NCI-H1694 (cell line): ENCODE measurements at regions not wholly inside any gene's neighbourhood (a gene's known extent, or its start where the extent isn't known, plus 50 kb on each side); places are given as distances from the start of the nearest gene placed in this dataset.

Source experiments
- DNase-seq: peaks from one replicate; lab custom pipeline; 2025; lab: John Stamatoyannopoulos, UW

- no peak for DNase-seq
Observed at GRCh38 chr1:58911841-58912499, 128.1 kb upstream of the JUN start.

DNA sequence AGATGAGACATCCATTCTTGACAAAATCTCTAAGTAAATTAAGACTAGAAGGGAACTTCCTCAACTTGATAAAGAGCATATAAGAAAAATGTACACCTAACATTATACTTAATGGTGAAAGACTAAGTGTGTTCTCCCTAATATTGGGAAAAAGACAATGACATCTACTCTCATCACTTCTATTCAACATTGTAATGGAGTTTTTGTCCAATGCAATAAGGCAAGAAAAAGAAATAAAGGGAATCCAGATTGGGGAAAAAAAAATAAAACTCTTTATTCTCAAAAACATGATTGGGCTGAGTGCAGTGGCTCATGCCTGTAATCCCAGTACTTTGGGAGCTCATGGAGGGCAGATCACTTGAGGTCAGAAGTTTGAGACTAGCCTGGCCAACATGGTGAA lies 131.1 kb upstream of the JUN start:
- DNase-seq, result no peak

DNA sequence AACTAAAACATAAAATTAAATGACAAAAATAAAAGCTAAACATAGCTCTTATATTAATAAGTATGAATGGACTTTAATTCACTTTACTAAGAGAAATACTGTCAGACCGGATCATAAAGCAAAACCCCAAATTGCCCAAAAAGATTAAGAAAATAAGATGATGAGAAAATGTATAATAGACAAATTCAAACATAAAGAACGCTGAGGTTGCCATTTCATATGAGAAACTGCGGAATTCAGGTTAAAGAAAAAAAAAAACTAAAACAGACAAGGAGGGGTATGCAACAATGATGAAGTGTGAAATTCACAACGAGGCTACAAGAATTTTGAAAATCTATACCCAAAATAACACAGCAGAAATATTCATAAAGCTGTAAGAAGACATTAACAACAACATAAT lies 133.6 kb upstream of the JUN start:
- no peak for DNase-seq

- DNase-seq, result no peak
Observed at GRCh38 chr1:58919226-58919958, 135.5 kb upstream of the JUN start.

DNA sequence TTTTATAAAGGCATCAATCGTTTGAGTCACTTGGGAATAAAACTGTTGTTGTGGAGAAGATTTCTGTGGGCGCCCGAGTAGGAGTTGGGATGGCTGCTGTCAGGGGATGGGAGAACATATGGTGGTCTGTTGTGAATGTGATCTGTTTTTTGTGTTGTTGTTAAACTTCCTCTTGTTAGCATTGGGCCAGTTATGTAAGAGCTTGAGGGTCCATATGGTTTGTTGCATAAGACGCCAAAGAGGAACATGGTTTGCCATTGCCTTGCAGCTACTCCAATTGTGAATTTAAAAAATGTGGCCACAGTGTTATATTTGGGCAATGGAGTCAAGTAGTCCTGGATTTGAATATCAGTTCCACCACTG lies 136.1 kb upstream of the JUN start:
- DNase-seq, result peak; percentile 60

GRCh38 chr1:58921342-58921741 lies 137.5 kb upstream of the JUN start:
- DNase-seq, result no peak

DNA sequence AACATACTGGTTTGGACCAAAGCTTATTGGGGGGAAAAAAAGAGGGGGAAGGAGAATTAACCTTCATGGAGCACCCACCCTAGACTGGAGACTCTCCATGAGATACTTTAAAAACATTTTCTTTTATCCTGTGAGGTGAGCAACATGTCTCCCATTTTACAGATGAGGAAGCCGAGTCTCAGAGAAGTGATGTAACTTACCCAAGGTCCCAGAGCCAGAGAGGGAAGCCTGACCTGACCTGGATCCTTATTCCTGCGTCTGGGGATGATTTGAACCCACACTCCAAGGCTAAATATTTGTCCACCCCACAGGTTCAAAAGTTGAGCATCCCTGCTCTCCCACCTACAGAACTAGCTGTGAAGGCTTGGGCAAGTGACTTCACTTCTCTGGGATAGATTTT lies 137.9 kb upstream of the JUN start:
- no peak for DNase-seq

GRCh38 chr1:58922302-58923089 lies 138.6 kb upstream of the JUN start:
- DNase-seq, result no peak

DNA sequence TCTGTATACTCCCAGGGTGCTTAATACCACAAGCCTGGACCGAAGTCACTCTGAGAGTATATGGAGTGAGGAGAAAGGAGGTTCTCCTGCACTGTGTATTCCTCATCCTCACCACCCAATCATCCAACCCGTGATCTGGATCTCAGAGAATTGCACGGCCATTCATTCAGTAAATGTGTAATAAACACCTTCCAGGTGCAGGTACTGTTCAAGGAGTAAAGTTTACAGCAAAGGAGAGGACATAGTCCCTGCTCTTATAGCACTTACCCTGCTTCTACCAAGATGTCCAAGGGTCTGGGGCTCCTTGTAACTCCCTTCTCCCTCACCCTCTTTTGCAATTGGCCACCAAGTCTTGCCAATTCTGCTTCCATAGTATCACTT lies 139.2 kb upstream of the JUN start:
- no peak for DNase-seq

DNA sequence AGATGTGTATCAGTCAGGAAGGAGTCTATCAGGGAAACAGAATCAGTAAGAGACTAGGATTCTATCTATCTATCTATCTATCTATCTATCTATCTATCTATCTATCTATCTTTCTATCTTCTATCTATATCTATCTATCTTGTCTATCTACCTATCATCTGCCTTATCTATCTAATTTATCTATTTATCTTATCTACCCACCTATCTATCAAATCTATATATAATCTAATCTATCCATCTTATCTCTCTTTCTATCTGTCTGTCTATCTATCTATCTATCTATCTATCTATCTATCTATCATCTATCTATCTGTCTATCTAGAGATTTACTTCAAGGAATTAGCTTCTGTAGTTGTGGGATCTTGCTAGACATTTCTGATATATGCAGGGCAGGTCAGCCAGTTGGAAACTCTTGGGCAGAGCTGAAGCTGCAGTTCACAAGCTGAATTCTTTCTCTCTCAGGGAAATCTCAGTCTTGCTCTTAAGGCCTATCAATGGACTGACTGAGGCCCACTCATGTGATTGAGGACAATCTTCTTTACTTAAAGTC lies 140.2 kb upstream of the JUN start:
- no peak for DNase-seq

GRCh38 chr1:58924821-58925220 lies 141.0 kb upstream of the JUN start:
- no peak for DNase-seq

GRCh38 chr1:58925247-58925646 lies 141.4 kb upstream of the JUN start:
- DNase-seq, result no peak

DNA sequence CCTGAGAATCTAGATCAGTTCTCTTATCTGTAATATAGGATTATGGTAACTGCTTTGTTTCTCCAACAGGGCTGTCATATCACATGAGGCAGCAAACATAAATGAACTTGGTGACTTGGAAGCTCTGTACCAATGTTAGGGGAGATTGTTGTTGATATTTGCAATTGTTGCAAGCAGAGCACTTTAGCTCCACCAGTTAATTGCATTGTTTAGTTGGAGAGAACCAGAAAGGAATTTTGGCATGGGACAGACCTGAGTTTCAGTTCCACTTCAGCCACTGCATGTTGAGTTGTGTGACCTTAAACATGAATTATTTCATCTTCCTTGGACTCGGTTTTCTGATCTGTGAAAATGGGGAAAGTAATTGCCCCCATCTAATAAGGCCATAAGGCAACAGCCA lies 142.3 kb upstream of the JUN start:
- DNase-seq, result no peak

GRCh38 chr1:58927041-58927721 lies 143.3 kb upstream of the JUN start:
- DNase-seq, result no peak

DNA sequence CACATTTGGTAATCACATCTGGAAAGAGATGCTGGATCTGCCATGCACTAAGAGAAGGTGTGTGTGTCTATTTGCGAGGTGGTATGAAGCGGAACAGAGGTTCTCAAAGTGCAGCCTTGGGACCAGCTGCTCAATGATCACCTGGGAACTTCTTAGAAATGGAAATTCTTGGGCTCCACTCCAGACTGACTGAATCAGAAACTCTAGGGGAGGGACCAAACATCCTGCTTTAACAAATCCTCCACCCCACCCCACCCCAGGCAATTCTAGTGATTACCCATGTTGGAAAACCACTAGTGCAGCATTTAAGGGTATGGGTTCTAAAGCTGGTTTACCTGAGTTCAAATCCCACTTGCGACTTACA lies 143.9 kb upstream of the JUN start:
- DNase-seq, result no peak

DNA sequence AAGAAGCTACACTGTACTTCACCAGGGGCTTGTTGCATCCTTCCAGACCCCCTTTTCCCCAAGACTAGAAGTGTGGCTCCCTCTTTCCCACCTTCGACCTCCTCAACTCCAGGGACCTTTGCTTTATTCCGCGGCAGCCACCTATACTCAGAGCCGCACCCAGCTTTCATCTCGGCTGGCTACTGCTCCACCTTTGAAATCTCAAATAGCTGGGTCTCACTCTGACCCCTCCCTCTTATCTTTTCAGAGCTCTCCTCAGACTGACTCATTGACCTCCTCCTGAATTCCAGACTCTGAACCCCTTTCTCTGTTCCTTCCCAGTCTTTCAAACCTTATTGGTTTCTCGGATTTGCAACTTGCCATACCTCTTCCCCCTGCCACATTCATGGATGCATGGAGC lies 144.7 kb upstream of the JUN start:
- no peak for DNase-seq

DNA sequence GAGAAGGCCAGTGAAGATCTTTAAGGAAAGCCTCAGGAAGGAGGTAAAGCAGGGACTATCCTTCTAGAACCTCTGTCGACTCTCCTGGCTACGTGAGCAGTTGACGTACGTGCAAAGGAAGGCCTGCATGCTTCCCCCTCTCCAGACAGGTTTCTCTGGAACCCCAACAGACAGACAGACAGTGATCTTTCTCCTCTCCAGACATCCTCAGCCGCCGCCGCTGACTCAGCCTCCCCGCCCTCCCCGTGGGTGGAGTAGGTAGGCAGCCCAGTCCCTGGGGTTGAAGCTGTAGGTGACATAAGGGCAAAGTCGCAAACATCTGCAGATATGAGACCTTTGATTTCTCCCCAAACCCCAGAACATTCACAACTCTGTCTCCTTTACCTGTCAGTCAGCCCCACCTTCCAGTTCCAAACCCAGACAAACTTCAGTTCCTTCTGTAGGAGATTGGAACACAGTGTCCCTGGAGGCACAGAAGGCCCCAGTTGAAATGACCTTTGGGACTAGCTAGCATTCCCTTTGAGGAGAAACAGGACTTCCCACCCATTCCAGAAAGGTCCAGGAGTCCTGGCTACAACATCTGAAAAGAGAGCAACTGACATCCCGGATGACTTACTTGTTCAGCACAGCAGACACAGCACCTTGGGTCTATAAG lies 146.0 kb upstream of the JUN start:
- DNase-seq, result no peak

DNA sequence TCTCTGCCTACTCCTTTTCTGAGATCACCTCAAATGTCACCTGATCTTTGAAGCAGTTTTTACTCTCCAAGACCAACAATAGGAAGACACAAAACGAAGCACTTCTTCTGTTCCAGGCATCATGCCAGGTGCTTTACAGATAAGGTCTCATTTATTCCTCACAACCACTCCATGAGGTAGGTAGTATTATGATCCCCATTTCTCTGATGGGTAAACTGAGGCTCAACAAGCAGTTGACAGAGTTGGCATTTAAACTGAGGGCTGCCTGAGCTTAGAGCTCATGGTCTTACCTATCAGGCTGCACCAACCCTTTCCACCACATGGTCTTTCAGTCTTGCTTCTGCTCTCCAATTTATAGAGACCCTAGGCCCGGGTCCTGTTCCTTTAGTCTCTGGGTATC lies 147.2 kb upstream of the JUN start:
- DNase-seq, result no peak

DNA sequence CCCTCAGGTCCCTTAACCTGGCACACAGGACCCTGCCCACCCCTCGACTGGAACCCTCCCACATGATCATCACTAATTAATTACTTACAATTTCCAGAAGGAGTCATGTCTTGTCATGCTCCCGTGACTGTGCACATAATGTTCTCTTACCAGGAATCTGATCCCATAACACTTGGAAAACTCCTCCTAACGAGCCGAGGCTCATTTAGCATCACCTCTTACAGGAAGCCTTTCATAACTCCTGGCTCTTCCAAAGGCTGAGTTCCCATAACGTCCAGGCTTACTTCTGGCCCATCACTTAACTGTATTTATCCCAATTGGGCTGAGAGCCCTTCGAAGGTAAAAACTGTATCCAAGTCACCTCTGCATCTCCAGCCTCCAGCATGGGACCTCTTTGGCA lies 147.9 kb upstream of the JUN start:
- no peak for DNase-seq

- DNase-seq, result no peak
Observed at GRCh38 chr1:58932859-58933598, 149.2 kb upstream of the JUN start.

DNA sequence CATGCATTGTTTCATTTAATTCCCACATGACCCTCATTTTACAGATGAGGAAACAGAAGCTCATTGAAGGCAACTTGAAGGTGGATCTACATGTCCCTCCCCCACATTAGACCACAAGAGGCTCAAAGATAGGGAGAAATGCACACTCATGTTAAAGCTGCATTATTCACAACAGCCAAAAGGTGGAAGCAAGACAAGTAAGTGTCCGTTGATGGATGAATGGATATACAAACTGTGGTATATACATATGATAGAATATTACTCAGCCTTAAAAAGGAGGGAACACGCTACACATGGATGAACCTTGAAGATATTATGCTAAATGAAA lies 149.7 kb upstream of the JUN start:
- no peak for DNase-seq
